ENCODE measurements at regions not wholly inside any gene's neighbourhood (a gene's known extent, or its start where the extent isn't known, plus 50 kb on each side); places are given as distances from the start of the nearest gene placed in this dataset.

- Mint-ChIP-seq H3K27me3 (ENCODE audit: low read depth, poor library complexity) (peaks cover 14% of the 10 kb centered on the region), H3K36me3 (ENCODE audit: low read depth) (peaks cover 48% of the 10 kb centered on the region), H3K27ac (no peak overlapping the region), H3K9me3 (peaks cover 55% of the 10 kb centered on the region), H3K4me3 (no peak overlapping the region), H3K4me1 (peaks cover 22% of the 10 kb centered on the region)
- DNase-seq = no peak
- TF ChIP-seq, protein P1, sequence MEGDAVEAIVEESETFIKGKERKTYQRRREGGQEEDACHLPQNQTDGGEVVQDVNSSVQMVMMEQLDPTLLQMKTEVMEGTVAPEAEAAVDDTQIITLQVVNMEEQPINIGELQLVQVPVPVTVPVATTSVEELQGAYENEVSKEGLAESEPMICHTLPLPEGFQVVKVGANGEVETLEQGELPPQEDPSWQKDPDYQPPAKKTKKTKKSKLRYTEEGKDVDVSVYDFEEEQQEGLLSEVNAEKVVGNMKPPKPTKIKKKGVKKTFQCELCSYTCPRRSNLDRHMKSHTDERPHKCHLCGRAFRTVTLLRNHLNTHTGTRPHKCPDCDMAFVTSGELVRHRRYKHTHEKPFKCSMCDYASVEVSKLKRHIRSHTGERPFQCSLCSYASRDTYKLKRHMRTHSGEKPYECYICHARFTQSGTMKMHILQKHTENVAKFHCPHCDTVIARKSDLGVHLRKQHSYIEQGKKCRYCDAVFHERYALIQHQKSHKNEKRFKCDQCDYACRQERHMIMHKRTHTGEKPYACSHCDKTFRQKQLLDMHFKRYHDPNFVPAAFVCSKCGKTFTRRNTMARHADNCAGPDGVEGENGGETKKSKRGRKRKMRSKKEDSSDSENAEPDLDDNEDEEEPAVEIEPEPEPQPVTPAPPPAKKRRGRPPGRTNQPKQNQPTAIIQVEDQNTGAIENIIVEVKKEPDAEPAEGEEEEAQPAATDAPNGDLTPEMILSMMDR (IDR thresholded peaks at IDR 0.05) = no peak
These were observed 53.9 kb downstream of the PTGR3 start for GRCh38 chr18:75154997-75155396.

- Mint-ChIP-seq H3K27me3 (ENCODE audit: low read depth, poor library complexity) (peaks cover 12% of the 10 kb centered on the region), H3K4me3 (no peak overlapping the region), H3K27ac (no peak overlapping the region), H3K4me1 (peaks cover 15% of the 10 kb centered on the region), H3K36me3 (ENCODE audit: low read depth) (peaks cover 48% of the 10 kb centered on the region), H3K9me3 (peaks cover 57% of the 10 kb centered on the region)
- DNase-seq = no peak
- TF ChIP-seq, protein P1 (IDR thresholded peaks at IDR 0.05) = no peak
These were observed 54.7 kb downstream of the PTGR3 start for GRCh38 chr18:75154259-75154658.

DNA sequence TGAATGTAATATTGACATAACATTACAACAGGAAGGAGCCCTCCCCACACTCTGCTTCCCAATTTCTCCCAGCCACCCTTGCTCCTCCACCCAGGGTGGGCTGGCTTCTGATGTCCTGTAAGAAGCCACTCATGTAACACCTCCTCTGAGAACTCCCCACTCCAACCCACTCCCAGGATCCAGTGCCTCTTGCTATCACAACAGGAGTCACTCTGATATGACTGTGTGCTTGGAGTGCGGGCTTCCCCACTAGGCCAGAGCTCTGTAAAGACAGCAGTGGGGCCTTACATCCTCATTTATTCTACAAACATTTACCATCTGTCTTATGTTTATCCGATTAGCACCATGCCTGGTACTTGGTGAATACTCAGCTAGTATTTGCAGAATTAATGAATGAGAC lies 65.1 kb downstream of the PTGR3 start:
- no peak overlapping the region for H3K27ac Mint-ChIP-seq

GRCh38 chr18:75142677-75143076 lies 66.3 kb downstream of the PTGR3 start:
- peaks cover 9% of the 10 kb centered on the region for H3K4me1 Mint-ChIP-seq
- no peak for DNase-seq
- H3K27me3 Mint-ChIP-seq (ENCODE audit: low read depth, poor library complexity) = peaks cover 14% of the 10 kb centered on the region
- H3K9me3 Mint-ChIP-seq = peaks cover 41% of the 10 kb centered on the region
- peaks cover 14% of the 10 kb centered on the region for H3K36me3 Mint-ChIP-seq (ENCODE audit: low read depth)
- no peak overlapping the region for H3K4me3 Mint-ChIP-seq
- TF ChIP-seq, protein P1 (IDR thresholded peaks at IDR 0.05) = no peak
- H3K27ac Mint-ChIP-seq = peak overlapping the region; percentile 58

More for the DNA sequence above, 65.1 kb downstream of the PTGR3 start:
- H3K4me1 Mint-ChIP-seq = peaks cover 9% of the 10 kb centered on the region
- no peak overlapping the region for H3K4me3 Mint-ChIP-seq
- TF ChIP-seq, protein P1 (IDR thresholded peaks at IDR 0.05) = no peak
- H3K36me3 Mint-ChIP-seq (ENCODE audit: low read depth) = peaks cover 21% of the 10 kb centered on the region
- H3K27me3 Mint-ChIP-seq (ENCODE audit: low read depth, poor library complexity) = peaks cover 11% of the 10 kb centered on the region
- no peak for DNase-seq
- peaks cover 53% of the 10 kb centered on the region for H3K9me3 Mint-ChIP-seq

DNA sequence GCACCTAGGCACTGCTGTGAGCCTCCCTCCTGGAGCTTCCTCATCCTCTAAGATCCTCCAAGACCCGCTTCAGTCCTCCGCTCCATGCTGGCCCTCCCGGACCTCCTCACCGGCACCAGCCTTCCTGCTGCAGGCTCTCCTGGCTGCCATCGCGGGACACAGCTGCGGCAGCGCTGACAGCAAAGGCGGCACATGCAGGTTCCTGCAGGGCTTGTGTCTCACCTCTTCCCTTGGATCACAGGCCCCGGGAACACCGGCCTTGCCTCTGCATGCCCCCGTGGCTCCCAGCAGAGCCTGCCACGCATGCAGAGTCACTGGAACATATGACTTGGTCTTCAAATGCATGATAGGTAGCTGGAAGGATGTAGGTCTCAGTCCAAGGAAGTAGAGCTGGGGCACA lies 67.2 kb downstream of the PTGR3 start:
- DNase-seq = no peak
- peaks cover 9% of the 10 kb centered on the region for H3K4me1 Mint-ChIP-seq
- peaks cover 14% of the 10 kb centered on the region for H3K27me3 Mint-ChIP-seq (ENCODE audit: low read depth, poor library complexity)
- H3K4me3 Mint-ChIP-seq = no peak overlapping the region
- no peak overlapping the region for H3K27ac Mint-ChIP-seq
- peaks cover 9% of the 10 kb centered on the region for H3K36me3 Mint-ChIP-seq (ENCODE audit: low read depth)
- TF ChIP-seq, protein P1 (IDR thresholded peaks at IDR 0.05) = no peak
- H3K9me3 Mint-ChIP-seq = peaks cover 32% of the 10 kb centered on the region

- no peak overlapping the region for H3K4me3 Mint-ChIP-seq
- no peak overlapping the region for H3K27ac Mint-ChIP-seq
- peaks cover 26% of the 10 kb centered on the region for H3K9me3 Mint-ChIP-seq
- DNase-seq = no peak
- H3K4me1 Mint-ChIP-seq = peaks cover 9% of the 10 kb centered on the region
- TF ChIP-seq, protein P1 (IDR thresholded peaks at IDR 0.05) = no peak
- H3K36me3 Mint-ChIP-seq (ENCODE audit: low read depth) = peaks cover 9% of the 10 kb centered on the region
- H3K27me3 Mint-ChIP-seq (ENCODE audit: low read depth, poor library complexity) = peaks cover 14% of the 10 kb centered on the region
These were observed 67.8 kb downstream of the PTGR3 start for GRCh38 chr18:75141166-75141565.
